Cardiac muscle cell (in vitro differentiated cells and primary cell): ENCODE measurements at regions not wholly inside any gene's neighbourhood (a gene's known extent, or its start where the extent isn't known, plus 50 kb on each side); places are given as distances from the start of the nearest gene placed in this dataset.

ENCODE experiments used
- DNase-seq, 2 donors: peaks; one replicate each; pipeline versions ENCODE4 v3.0.0 to v3.0.0-alpha.2; 2010 to 2017; ENCODE audit warnings: low read depth in 1 of 2, low spot score in 1 of 2
- H3K27ac ChIP-seq: fragments of 200-600 bp; sonication (generic); 2 replicates; pipeline ENCODE4 v1.5.1; 2016
- H3K27me3 ChIP-seq: fragments of 200-600 bp; sonication (generic); 2 replicates; pipeline ENCODE4 v1.6.0; 2016; ENCODE audit warnings: control low read depth
- H3K36me3 ChIP-seq: fragments of 200-600 bp; sonication (generic); 2 replicates; pipeline ENCODE4 v1.5.1; 2016; ENCODE audit warnings: control low read depth
- H3K4me1 ChIP-seq: fragments of 200-600 bp; sonication (generic); 2 replicates; pipeline ENCODE4 v1.8.1; 2017; ENCODE audit warnings: low read depth, mild to moderate bottlenecking, mixed run types
- H3K4me3 ChIP-seq: fragments of 200-600 bp; sonication (generic); 2 replicates; pipeline ENCODE4 v1.5.1; 2016; ENCODE audit warnings: mild to moderate bottlenecking
- H3K9me3 ChIP-seq: fragments of 200-600 bp; sonication (generic); 2 replicates; pipeline ENCODE4 v1.5.1; 2017; ENCODE audit warnings: low read depth, mild to moderate bottlenecking, control low read depth
- TF ChIP-seq, protein P1 (sequence below): IDR thresholded peaks from 2 replicates; pipeline ENCODE4 v1.5.1; 2012; ENCODE audit warnings: low read depth, mild to moderate bottlenecking, low read length

DNA sequence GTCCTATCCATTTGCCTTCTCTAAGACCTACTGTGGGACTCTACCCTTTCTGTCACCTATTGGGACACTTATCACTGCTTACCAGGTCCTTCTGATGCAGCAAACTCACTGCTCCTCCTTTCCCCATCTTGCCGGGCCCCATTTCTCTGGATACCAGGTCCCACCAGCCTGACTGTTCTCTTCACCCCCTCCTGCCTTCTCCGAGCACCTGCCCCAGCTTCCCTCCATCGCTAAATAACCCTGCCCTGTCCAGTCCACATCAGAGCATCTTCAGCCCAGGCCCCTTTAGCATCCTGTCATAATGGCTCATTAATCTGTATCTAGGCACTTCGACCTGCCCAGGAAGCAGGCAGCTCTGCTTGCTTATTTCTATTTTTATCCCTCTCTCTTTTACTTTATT, 74.7 kb downstream of the CRYGS start:
- TF ChIP-seq, protein P1, sequence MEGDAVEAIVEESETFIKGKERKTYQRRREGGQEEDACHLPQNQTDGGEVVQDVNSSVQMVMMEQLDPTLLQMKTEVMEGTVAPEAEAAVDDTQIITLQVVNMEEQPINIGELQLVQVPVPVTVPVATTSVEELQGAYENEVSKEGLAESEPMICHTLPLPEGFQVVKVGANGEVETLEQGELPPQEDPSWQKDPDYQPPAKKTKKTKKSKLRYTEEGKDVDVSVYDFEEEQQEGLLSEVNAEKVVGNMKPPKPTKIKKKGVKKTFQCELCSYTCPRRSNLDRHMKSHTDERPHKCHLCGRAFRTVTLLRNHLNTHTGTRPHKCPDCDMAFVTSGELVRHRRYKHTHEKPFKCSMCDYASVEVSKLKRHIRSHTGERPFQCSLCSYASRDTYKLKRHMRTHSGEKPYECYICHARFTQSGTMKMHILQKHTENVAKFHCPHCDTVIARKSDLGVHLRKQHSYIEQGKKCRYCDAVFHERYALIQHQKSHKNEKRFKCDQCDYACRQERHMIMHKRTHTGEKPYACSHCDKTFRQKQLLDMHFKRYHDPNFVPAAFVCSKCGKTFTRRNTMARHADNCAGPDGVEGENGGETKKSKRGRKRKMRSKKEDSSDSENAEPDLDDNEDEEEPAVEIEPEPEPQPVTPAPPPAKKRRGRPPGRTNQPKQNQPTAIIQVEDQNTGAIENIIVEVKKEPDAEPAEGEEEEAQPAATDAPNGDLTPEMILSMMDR = no peak
- no peak overlapping the region for H3K4me3 ChIP-seq
- peaks cover 24% of the 10 kb centered on the region for H3K4me1 ChIP-seq
- no peak for DNase-seq
- H3K36me3 ChIP-seq = no peaks in the 10 kb centered on the region
- H3K27ac ChIP-seq = peak overlapping the region; percentile 37
- no peaks in the 10 kb centered on the region for H3K9me3 ChIP-seq
- H3K27me3 ChIP-seq = no peaks in the 10 kb centered on the region

DNA sequence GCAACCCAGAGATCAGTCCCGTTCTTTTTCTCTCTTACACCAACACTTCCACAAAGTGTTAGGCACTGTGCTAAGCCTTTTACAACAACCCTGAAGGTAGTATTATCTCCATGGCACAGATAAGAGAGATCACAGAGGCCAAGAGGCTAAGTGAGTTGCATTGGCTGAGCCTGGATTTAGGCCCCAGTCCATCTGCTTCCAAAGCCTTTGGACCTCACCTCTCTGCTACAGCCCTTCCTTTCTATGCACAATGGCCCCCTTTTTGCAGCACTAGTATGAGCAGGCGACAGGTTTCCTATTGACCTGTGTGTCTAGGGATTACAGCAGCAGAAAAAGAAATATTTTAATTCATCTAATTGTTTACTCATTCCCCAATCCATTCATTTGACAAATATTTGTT, 76.2 kb downstream of the CRYGS start:
- Histone ChIP-seq H3K27me3 (no peaks in the 10 kb centered on the region), H3K4me1 (peaks cover 24% of the 10 kb centered on the region), H3K36me3 (no peaks in the 10 kb centered on the region), H3K4me3 (no peak overlapping the region), H3K9me3 (no peaks in the 10 kb centered on the region), H3K27ac (peak overlapping the region; percentile 11)
- DNase-seq = no peak
- TF ChIP-seq, protein P1 = no peak

DNA sequence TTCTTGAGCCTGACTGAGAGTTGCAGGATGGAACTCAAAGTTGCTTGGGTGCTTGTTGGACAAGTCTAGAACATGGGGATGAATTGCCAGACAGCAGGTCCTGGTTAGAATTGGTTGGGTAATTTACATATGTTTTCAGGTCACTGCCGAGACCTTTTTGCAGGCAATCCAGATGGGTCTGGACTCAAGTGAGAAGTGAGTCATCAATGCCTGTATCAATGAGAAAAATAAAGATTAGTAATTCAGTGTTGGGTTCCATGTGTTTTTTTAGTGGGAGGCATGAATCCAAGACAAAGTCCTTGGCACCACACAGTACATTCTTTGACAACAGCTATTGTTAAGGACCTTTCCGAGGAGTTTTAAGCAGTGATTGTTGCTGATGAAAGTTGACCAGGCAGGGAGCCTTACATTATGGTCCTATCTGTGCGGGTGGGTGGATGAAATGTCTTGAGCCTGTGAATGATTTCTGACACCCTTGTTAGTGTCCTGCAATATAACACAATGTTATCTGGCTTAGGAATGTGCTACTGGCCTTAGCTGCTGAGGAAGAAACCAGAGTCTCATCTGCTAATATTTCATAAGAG, 77.7 kb downstream of the CRYGS start:
- H3K27me3 ChIP-seq = no peaks in the 10 kb centered on the region
- peaks cover 24% of the 10 kb centered on the region for H3K4me1 ChIP-seq
- H3K4me3 ChIP-seq = no peak overlapping the region
- TF ChIP-seq, protein P1 = no peak
- no peaks in the 10 kb centered on the region for H3K9me3 ChIP-seq
- H3K27ac ChIP-seq = no peak overlapping the region
- peak in 1 of 2 donors; percentile 46 for DNase-seq
- H3K36me3 ChIP-seq = no peaks in the 10 kb centered on the region

DNA sequence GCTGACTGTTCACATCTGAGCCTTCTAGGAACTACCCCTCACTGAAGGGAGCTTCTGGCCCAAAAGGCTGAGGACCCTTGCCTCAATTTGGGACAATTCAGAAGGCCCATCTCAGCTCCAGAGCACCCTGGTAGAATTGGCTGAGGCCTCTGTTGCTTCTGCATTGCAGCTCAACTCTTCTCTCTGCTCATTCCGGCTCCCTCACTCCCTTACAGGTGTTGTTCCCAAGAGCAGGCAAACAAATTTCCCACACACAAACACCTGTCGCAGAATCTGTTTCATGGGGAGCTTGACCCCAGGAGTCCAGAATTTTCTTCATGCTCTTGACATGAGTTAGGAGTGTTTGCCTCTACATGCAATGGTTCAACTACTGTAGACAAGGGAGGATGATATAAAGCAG, 78.7 kb downstream of the CRYGS start:
- TF ChIP-seq, protein P1 = no peak
- DNase-seq = no peak
- H3K27ac ChIP-seq = no peak overlapping the region
- H3K9me3 ChIP-seq = no peaks in the 10 kb centered on the region
- H3K4me1 ChIP-seq = peaks cover 24% of the 10 kb centered on the region
- no peaks in the 10 kb centered on the region for H3K36me3 ChIP-seq
- H3K27me3 ChIP-seq = no peaks in the 10 kb centered on the region
- H3K4me3 ChIP-seq = no peak overlapping the region

DNA sequence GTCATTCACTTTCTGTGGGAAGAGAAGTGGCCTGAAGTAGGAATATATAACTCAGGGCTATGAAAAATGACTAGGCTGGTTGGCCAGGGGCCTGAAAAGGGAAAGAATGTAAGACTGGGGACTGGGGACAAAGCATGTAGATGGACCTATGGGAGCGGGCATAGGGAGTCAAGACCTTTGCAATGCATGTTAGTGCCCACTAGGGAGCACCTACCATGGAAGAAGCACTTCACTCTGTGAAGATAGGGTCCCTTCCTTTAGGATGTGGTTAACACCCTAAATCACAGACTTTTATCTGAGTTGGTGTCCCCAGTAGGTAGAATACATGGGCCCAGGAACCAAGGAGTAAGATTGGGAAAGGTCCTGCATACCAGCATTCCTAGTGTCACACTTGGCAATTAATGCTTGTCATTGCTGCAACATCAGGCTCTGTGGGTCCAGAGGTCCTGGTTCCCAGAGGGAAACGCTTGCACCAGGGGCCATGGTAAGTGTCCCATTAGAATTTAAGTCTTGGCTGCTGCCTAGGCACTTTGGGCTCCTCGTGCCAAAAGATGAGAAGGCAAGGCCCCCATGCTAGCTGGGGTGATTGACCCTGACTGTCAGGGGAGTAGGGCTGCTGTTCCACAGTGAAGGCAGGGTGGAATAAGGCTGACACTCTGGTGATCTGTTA, 79.6 kb downstream of the CRYGS start:
- DNase-seq = no peak

More for the DNA sequence above, 79.6 kb downstream of the CRYGS start:
- Histone ChIP-seq H3K4me3 (no peak overlapping the region), H3K9me3 (no peaks in the 10 kb centered on the region), H3K4me1 (peaks cover 18% of the 10 kb centered on the region), H3K27ac (no peak overlapping the region), H3K36me3 (no peaks in the 10 kb centered on the region), H3K27me3 (no peaks in the 10 kb centered on the region)
- TF ChIP-seq, protein P1 = peak; percentile 6
